HTR-8/SVneo (cell line): ENCODE measurements at regions not wholly inside any gene's neighbourhood (a gene's known extent, or its start where the extent isn't known, plus 50 kb on each side); places are given as distances from the start of the nearest gene placed in this dataset.

Source experiments
- DNase-seq: peaks from one replicate; pipeline ENCODE4 v3.0.0; 2011; ENCODE audit warnings: low spot score, mixed read lengths; ENCODE audit not compliant: insufficient read length
- FAIRE-seq: peaks from 2 replicates; lab custom pipeline; 2011; peaks lifted over from hg19 to GRCh38; lab: Jason Lieb, UNC

DNA sequence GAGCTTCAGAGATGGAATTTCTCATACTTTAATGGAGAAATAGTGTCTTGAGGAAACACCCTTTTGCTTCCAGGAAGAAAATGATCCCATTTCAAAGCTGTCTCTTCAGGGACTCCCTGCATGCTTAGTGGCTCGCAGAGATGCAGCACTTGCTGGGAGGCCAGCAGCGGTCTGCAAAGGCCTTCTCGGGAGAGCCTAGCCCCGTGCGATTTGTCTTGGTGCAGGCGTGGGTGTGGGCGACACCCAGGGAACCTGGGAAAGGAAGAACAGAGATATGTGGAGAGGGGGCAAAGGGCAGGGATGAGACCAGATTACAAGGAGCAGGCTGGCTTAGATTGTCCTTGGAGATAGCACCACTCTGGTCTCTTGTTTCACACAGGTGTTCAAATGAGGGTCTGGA is 352.3 kb upstream of the PODXL start:
- no peak for FAIRE-seq
- no peak for DNase-seq

DNA sequence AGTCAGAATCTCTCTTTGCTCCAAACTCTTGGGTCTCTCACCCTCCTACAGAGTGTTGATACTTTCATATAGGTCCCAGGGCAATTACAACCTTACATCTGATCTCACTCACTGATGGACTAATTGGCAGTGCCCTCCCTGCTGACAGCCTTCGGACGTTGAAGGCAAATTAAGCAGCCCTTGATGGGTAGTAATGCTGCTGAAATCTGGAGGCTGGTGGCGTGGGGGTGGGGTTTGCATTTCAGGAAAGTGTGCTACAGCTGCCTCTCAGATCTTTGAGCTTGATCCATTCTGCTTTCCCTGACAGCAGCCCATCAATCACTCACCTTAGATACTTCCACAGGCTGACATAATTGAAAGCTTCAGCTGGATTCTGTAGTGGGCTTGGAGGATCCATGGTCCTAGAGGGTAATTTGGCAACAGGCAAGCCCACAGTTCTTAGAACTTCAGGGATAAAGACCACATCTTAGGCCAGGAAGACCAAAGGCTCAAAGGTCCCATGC is 349.1 kb upstream of the PODXL start:
- no peak for DNase-seq
- FAIRE-seq = no peak

DNA sequence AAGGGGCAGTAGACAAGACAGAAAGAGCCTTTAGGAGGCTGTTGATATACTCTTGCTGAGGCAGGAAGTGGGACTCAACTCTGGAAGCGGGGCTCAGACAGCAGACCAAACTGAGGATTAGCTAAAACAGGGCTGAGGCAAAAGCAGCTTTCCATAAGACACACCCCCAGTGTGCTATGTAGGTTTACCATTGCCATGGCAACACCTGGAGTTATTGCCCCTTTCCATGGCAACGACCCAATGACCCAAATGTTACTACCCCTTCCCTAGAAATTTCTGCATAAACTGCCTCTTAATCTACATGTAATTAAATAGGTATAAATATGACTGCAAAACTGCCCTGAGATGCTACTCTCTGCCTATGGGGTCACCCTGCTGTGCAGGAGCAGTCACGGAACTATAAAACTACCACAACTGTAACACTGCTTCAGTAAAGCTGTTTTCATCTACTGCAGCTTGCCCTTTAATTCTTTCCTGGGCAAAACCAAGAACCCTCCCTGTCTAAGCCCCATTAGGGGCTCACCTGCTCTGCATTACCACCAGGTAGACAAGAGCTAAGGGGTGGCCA is 348.4 kb upstream of the PODXL start:
- DNase-seq (no peak), FAIRE-seq (no peak)

DNA sequence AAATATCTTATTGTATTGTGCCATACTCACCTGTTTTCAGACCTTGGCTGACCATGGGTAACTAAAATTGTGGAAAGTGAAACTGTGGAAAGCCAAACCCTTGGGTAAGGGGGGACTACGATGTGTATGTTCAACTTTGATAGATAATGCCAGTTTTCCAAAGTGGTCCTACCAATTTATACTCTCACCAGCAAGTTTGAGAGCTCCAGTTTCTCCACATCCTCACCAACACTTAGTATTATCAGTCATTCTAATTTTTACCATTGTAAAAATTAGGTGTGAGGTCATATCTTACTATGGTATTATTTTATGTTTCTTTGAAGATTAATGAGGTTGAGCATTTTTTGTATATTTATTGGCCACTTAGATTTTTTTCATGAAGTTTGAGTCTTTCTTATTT is 346.9 kb upstream of the PODXL start:
- no peak for FAIRE-seq
- DNase-seq = no peak

DNA sequence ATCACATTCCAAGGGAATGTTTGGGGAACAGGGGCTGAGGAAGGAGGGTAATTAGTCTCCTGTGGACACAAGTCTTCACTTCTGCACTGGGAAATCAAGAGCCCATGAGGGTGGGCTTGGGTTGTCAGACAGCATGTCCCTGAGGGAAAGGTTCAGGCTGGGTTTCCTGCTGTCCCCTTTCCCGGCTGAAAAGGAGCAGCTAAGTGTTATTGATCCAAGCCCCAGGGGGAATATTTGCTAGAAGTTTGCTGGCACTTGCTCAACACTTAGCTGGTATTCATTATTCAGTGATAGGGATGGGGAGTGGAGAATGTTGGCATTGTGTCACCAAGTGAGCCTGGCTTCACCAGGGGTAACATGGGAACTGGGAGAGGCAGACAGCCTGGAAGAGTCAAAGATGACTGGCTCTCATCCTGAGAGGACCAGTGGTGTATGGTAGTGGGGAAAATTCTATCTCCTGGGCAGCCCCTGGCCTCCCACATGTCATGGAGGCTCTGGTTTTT is 344.4 kb upstream of the PODXL start:
- DNase-seq (no peak), FAIRE-seq (no peak)

- DNase-seq (no peak), FAIRE-seq (no peak)
Observed at GRCh38 chr7:131899271-131900030, 343.0 kb upstream of the PODXL start.

DNA sequence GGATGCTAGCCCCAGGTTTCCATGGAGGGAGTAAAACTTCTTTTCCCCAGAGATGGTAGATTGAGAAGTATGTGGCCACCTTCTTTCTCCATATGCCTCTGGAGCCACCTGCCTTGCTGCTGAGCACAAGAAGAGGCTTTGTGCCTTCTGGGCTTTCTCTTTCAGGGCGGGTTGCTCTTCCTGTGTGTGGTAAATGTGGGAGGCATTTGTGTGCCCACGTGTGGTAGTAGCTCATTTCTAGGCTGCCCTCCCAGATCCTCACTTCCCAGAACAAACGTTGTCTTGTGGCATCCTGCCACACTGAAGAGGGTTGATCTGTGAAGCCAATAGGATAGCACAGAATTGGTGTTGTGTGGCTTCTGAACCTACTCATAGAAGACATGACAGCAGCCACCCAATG is 342.0 kb upstream of the PODXL start:
- FAIRE-seq (no peak), DNase-seq (no peak)

- no peak for DNase-seq
- FAIRE-seq = no peak
Observed at GRCh38 chr7:131897790-131898165, 341.4 kb upstream of the PODXL start.

DNA sequence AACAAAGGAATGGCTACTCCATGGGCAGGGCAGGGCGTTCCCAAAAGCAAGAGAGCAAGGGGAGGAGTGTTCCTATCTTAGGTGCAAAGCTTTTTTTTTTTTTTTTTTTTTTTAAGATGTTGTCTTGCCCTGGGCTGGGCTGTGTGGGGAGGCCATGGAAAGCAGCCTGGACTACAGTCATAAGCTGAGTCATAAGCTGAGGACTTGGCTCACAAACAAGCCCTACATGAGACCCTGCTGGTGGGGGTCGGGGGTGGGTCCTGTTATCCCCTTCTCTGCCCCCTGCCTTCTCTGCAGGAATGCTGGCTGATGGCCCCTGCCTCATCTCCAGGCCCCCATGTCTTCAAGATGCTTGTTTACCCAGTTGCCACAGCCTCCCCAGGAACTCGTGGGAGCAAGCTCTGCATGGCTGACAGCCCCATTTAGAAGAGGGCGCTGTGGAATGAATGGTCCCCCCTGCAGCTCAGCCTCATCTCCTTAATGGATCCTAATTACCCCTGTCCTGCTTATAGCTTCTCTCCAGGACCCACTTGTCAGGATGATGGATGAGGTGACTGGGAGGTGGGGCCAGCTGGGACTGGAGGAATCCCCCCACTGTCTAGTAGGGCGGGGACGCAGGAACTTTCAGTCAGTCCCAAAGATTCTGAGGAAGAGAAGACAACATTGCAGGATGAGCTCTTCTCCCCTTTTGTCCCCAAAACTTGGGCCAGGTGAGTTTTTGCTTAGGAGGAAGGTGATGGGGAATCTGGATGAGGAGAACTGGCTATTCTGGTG is 340.8 kb upstream of the PODXL start:
- DNase-seq = peak; percentile 3
- FAIRE-seq = no peak

- FAIRE-seq (no peak), DNase-seq (no peak)
Observed at GRCh38 chr7:131896165-131896863, 339.9 kb upstream of the PODXL start.

DNA sequence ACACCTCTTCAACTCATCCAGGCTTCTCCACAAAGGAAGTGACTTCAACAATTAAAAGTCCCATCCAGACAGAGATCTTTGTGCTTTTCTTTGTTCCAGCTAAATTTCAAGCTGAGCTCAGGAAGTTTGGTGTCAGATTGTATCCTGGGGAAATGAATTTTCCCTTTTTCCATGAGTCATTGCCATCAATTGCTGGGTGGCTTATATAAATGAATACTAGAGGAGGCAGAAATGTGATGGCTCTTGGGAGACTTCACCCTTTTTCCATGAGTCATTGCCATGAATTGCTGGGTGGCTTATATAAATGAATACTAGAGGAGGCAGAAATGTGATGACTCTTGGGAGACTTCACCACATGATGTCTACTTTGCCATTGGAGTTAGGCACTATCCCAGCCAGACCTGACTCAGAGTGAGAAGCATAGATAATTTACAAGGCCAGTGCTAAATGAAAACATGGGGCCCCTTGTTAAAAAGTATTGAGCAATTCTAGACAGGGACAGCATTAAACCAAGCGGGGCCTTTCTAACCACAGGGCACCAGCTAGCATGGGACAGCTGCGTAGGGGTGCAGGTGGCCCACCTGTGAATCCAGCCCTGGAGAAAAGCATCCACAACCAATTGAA is 339.2 kb upstream of the PODXL start:
- DNase-seq (peak; percentile 28), FAIRE-seq (no peak)

- DNase-seq = no peak
- FAIRE-seq = no peak
Observed at GRCh38 chr7:131893631-131894340, 337.4 kb upstream of the PODXL start.

- FAIRE-seq = no peak
Observed at GRCh38 chr7:131890176-131890575, 333.7 kb upstream of the PODXL start.

DNA sequence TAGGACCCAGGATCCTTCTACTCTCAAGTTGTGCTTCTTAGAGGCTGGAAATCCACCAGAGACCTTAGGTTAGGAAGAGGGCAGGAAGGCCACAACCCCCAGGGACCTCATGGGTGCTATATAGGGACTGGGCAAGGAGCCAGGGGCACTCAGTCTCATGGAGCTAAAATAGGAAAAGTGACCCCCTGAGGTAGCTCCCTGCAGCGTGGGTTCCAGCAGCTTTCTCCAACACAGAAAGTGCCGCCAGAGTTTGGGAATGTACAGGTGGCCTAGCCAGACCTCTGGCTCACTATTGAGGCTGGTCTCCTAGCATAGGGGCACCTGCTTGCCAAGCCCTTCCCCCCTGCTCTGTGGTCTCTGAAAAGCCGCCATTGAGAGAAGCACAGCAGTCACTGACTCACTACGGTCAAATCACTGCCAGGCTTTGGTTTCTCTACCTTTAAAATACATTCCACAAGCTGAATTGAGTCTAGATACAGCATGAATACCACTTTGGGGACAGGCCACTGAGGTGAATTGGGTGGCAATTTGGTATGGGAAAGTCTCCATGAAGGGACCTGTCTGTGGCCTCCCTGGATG is 333.2 kb upstream of the PODXL start:
- DNase-seq (no peak), FAIRE-seq (no peak)

More at GRCh38 chr7:131890176-131890575, 333.7 kb upstream of the PODXL start:
- DNase-seq = no peak

- DNase-seq = no peak
- no peak for FAIRE-seq
Observed at GRCh38 chr7:131883769-131884168, 327.3 kb upstream of the PODXL start.

- FAIRE-seq (no peak), DNase-seq (no peak)
Observed at GRCh38 chr7:131883196-131883595, 326.8 kb upstream of the PODXL start.

GRCh38 chr7:131882321-131882720 is 325.9 kb upstream of the PODXL start:
- FAIRE-seq = no peak

DNA sequence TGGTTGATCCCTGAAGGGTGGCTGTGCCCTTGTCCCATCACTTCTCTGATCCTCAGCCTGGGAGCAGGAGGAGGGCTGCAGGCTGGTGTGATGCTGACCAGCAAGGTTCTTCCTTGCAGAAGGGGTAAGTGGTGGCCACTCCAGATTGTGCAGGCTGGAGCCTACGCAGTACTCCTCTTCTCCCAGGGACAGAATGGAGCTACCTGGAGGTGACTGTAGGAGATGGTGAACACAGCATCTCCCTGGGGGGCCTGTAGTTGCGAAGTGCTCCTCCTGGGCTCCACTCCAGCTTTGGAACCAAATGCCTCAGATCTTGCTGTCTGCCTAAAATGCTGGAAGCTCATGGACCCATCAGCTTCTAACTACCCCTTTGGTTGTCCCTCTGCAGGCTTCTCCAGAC is 323.6 kb upstream of the PODXL start:
- FAIRE-seq (no peak), DNase-seq (no peak)

More at GRCh38 chr7:131882321-131882720, 325.9 kb upstream of the PODXL start:
- DNase-seq = no peak

GRCh38 chr7:131879424-131879823 is 323.0 kb upstream of the PODXL start:
- DNase-seq (no peak), FAIRE-seq (no peak)
